Transverse colon (tissue), 4 donors: ENCODE measurements at regions not wholly inside any gene's neighbourhood (a gene's known extent, or its start where the extent isn't known, plus 50 kb on each side); places are given as distances from the start of the nearest gene placed in this dataset.

Experiments
- DNase-seq: peaks from one replicate; pipeline ENCODE4 v3.0.0-alpha.2; 2019
- H3K27ac ChIP-seq, 4 donors: fragments of 200-600 bp; sonication (generic); 2 replicates each; pipeline ENCODE4 v1.5.1; 2016 to 2018; ENCODE audit warnings: inconsistent platforms in 4 of 4
- H3K27me3 ChIP-seq: fragments of 200-600 bp; sonication (generic); 2 replicates; pipeline ENCODE4 v1.5.1; 2017; ENCODE audit warnings: inconsistent platforms
- H3K36me3 ChIP-seq, 4 donors: fragments of 200-600 bp; sonication (generic); 2 replicates each; pipeline ENCODE4 v1.5.1; 2017 to 2019; ENCODE audit warnings: inconsistent platforms in 4 of 4
- H3K4me1 ChIP-seq, 4 donors: fragments of 200-600 bp; sonication (generic); 2 replicates each; pipeline ENCODE4 v1.5.1; 2017 to 2020; ENCODE audit warnings: inconsistent platforms in 4 of 4
- H3K4me3 ChIP-seq, 4 donors: fragments of 200-600 bp; sonication (generic); 1 replicate in 1 of 4; 2 replicates in 3 of 4; pipeline versions ENCODE4 v1.5.1 to v1.6.1; 2017 to 2019; ENCODE audit warnings: inconsistent platforms in 4 of 4
- H3K9me3 ChIP-seq, 2 donors: fragments of 200-600 bp; sonication (generic); 2 replicates each; pipeline ENCODE4 v1.5.1; 2017 to 2019; ENCODE audit warnings: inconsistent platforms in 2 of 2
- EP300 ChIP-seq: sonication (generic); formaldehyde crosslinking; IDR thresholded peaks from one replicate; pipeline ENCODE4 v1.6.1; 2017; ENCODE audit warnings: antibody characterized with exemption, low read depth
- POLR2A ChIP-seq: fragments of 450-650 bp; IDR thresholded peaks from one replicate; pipeline ENCODE4 v1.6.1; 2016; ENCODE audit warnings: antibody characterized with exemption, mild to moderate bottlenecking, moderate library complexity
- POLR2AphosphoS5 ChIP-seq, 3 donors: sonication (generic); formaldehyde crosslinking; IDR thresholded peaks; one replicate each; pipeline ENCODE4 v1.6.1; 2016; ENCODE audit warnings: antibody characterized with exemption in 3 of 3
- WGBS, 2 donors: methylation state at CpG; one replicate each; pipeline ENCODE4 v1.1.5; 2018; ENCODE audit warnings: low coverage in 1 of 2; 5-methylcytosine and 5-hydroxymethylcytosine counted together
- in situ Hi-C, 4 donors: fragments of 200-750 bp; cut with MboI; loops; one replicate each; pipeline versions ENCODE4 v1.15.0 to v1.15.1; 2017; ENCODE audit warnings: low sequenced_read_pairs in 3 of 4, low pct_ligation_motif_present in 1 of 4, low pct_unique_long_range_greater_than_20kb in 1 of 4
- intact Hi-C: fragments of 100-400 bp; cut with DNase I; formaldehyde crosslinking; loops from one replicate; pipeline ENCODE4 v1.15.1; 2023; ENCODE audit warnings: low total_unique reads
- TF ChIP-seq, protein P1 (sequence below), 5 experiments: fragments of 200-600 bp in 3 of 5; fragments of 450-650 bp in 2 of 5; sonication (generic) in 3 of 5; IDR thresholded peaks; 1 replicate in 2 of 5; 2 replicates in 3 of 5; pipeline ENCODE4 v1.5.1; 2016 to 2017; ENCODE audit warnings: antibody characterized with exemption in 5 of 5, inconsistent platforms in 3 of 5, mild to moderate bottlenecking in 2 of 5, moderate library complexity in 1 of 5

DNA sequence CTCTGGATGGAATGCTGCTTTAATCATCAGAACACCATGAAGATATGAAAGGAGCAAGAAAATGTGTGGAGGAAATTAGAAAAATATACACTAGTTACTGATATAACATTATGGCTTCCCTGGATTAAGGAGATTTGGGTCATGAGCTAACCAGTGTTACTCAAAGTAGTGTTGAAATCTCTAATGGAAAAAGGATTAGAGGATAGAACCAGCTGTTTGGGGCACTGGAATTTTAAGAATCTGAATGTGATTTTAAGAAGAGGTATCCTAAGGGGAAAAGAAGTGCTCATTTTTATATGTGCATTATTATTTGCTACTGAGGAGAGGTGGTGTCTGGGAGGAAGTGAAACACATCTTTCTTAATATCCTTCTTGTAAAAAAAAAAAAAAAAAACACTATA lies 164.1 kb upstream of the PPARGC1A start:
- no peaks in the 10 kb centered on the region for H3K27me3 ChIP-seq
- no peak overlapping the region for H3K27ac ChIP-seq
- no peak overlapping the region for H3K4me3 ChIP-seq
- intact Hi-C loops, result no loop called here
- H3K9me3 ChIP-seq, result no peaks in the 10 kb centered on the region
- no peaks in the 10 kb centered on the region for H3K36me3 ChIP-seq
- TF ChIP-seq POLR2A (no peak), POLR2AphosphoS5 (IDR thresholded peaks at IDR 0.05) (no peak), EP300 (no peak)
- TF ChIP-seq, protein P1, sequence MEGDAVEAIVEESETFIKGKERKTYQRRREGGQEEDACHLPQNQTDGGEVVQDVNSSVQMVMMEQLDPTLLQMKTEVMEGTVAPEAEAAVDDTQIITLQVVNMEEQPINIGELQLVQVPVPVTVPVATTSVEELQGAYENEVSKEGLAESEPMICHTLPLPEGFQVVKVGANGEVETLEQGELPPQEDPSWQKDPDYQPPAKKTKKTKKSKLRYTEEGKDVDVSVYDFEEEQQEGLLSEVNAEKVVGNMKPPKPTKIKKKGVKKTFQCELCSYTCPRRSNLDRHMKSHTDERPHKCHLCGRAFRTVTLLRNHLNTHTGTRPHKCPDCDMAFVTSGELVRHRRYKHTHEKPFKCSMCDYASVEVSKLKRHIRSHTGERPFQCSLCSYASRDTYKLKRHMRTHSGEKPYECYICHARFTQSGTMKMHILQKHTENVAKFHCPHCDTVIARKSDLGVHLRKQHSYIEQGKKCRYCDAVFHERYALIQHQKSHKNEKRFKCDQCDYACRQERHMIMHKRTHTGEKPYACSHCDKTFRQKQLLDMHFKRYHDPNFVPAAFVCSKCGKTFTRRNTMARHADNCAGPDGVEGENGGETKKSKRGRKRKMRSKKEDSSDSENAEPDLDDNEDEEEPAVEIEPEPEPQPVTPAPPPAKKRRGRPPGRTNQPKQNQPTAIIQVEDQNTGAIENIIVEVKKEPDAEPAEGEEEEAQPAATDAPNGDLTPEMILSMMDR (IDR thresholded peaks at IDR 0.05), result no peak
- no peaks in the 10 kb centered on the region for H3K4me1 ChIP-seq
- in situ Hi-C loops, result no loop called here
- no peak for DNase-seq

DNA sequence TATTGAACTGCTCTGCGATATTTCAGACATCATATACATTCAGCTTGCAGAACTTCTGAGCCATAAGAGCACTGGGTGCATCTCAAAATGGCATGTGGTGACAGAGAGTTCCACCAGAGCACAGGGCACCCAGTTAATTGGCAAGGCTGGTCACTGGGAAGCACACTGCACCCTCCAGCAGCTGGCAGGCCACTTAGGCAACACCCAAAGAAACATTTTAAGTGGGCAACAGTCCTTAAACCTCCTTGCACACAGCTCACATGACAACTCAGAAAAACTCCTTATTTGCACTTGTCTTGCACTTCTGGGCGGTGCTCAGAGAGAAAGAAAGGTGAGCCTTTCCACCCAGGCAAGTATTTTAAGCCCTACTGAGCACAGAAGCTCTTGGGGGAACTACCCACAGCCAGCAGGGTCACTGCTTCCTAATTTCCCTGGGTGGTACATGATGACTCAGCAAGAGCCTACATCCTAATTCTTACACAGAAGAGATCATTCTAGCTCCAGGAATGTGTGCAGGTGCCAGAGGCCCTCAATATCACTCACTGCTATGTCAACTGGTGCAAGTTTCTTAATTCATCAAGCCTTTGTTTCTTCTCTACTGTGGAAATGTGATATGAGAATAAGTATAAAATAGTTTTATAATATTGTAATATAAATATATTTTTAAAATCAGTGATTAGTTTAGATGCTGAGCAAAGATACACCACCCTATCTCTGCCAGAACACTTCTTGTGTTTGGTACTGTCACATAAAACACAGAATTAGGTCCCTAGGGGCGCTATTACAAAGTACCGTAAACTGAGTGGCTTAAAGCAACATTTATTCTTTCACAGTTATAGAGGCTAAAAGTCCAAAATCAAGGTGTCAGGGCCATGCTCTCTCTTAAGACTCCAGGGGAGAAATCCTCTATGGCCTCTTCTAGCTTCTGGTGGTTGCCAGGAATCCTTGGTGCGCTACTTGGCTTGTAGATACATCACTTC lies 155.1 kb upstream of the PPARGC1A start:
- no peak for DNase-seq
- H3K36me3 ChIP-seq, result no peaks in the 10 kb centered on the region
- H3K27ac ChIP-seq, result no peak overlapping the region
- no peaks in the 10 kb centered on the region for H3K9me3 ChIP-seq
- no peaks in the 10 kb centered on the region for H3K27me3 ChIP-seq
- intact Hi-C loops, result no loop called here
- in situ Hi-C loops, result no loop called here
- WGBS, 2 donors, result 76 to 83% methylated on average over 3 to 5 of the region's 5 CpGs
- TF ChIP-seq EP300 (no peak), POLR2AphosphoS5 (IDR thresholded peaks at IDR 0.05) (no peak), POLR2A (no peak)
- TF ChIP-seq, protein P1 (IDR thresholded peaks at IDR 0.05), result no peak
- H3K4me3 ChIP-seq, result no peak overlapping the region
- no peaks in the 10 kb centered on the region for H3K4me1 ChIP-seq

GRCh38 chr4:24042094-24042493 lies 152.2 kb upstream of the PPARGC1A start:
- Histone ChIP-seq H3K4me1 (no peaks in the 10 kb centered on the region), H3K27me3 (no peaks in the 10 kb centered on the region), H3K27ac (no peak overlapping the region), H3K9me3 (no peaks in the 10 kb centered on the region), H3K36me3 (no peaks in the 10 kb centered on the region), H3K4me3 (no peak overlapping the region)
- intact Hi-C loops (no loop called here), in situ Hi-C loops (no loop called here)
- 61 to 89% methylated on average over 1 of the region's 1 CpG for WGBS, 2 donors
- TF ChIP-seq, protein P1 (IDR thresholded peaks at IDR 0.05), result no peak
- no peak for TF ChIP-seq POLR2AphosphoS5 (IDR thresholded peaks at IDR 0.05)
- TF ChIP-seq EP300, result no peak
- TF ChIP-seq POLR2A, result no peak
- no peak for DNase-seq

GRCh38 chr4:24040811-24041210 lies 151.0 kb upstream of the PPARGC1A start:
- in situ Hi-C loops (no loop called here), intact Hi-C loops (no loop called here)
- H3K27ac ChIP-seq, result no peak overlapping the region
- H3K36me3 ChIP-seq, result no peaks in the 10 kb centered on the region
- H3K9me3 ChIP-seq, result no peaks in the 10 kb centered on the region
- DNase-seq, result no peak
- no peaks in the 10 kb centered on the region for H3K27me3 ChIP-seq
- no peak overlapping the region for H3K4me3 ChIP-seq
- 74% methylated on average over 3 of the region's 3 CpGs for WGBS, 2 donors
- TF ChIP-seq POLR2A (no peak), EP300 (no peak), POLR2AphosphoS5 (IDR thresholded peaks at IDR 0.05) (no peak)
- TF ChIP-seq, protein P1 (IDR thresholded peaks at IDR 0.05), result no peak
- no peaks in the 10 kb centered on the region for H3K4me1 ChIP-seq
